ENCODE measurements at regions not wholly inside any gene's neighbourhood (a gene's known extent, or its start where the extent isn't known, plus 50 kb on each side); places are given as distances from the start of the nearest gene placed in this dataset.

GRCh38 chr13:73966331-73966730 is 167.9 kb downstream of the KLF12 start:
- no peak for DNase-seq (ENCODE audit: low spot score)

GRCh38 chr13:73962284-73962683 is 171.9 kb downstream of the KLF12 start:
- no peak for DNase-seq (ENCODE audit: low spot score)

- DNase-seq (ENCODE audit: low spot score) = no peak
Measured at GRCh38 chr13:73961181-73961580, 173.0 kb downstream of the KLF12 start.

GRCh38 chr13:73960474-73960873 is 173.7 kb downstream of the KLF12 start:
- DNase-seq (ENCODE audit: low spot score) = no peak

- DNase-seq (ENCODE audit: low spot score) = no peak
Measured at GRCh38 chr13:73958657-73959397, 175.4 kb downstream of the KLF12 start.

- DNase-seq (ENCODE audit: low spot score) = no peak
Measured at GRCh38 chr13:73957889-73958288, 176.3 kb downstream of the KLF12 start.

DNA sequence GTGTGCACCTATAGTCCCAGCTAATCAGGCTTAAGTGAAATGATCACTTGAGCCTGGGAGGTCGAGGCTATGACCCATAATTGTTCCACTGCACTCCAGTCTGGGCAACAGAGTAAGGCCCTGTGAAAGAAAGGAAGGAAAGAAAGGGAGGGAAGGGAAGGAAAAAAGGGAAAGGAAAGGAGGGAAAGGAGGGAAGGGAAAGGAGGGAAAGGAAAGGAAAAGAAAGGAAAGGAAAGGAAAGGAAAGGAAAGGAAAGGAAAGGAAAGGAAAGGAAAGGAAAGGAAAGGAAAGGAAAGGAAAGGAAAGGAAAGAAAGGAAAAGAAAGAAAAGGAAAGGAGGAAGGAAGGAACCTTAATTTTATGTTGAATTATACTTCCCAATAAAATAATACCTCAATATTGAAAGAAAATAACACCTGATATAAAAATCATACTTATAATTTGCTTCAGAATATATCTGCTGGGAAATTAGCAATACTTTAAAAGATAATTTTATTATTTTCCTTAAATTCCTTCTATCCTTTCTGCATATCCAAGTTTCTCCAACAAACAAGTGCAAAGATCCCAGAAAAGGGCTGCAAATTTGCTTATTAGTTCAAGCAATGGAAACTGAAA is 177.3 kb downstream of the KLF12 start:
- no peak for DNase-seq (ENCODE audit: low spot score)

- no peak for DNase-seq (ENCODE audit: low spot score)
Measured at GRCh38 chr13:73955977-73956500, 178.2 kb downstream of the KLF12 start.

GRCh38 chr13:73954808-73955207 is 179.4 kb downstream of the KLF12 start:
- DNase-seq (ENCODE audit: low spot score) = no peak

DNA sequence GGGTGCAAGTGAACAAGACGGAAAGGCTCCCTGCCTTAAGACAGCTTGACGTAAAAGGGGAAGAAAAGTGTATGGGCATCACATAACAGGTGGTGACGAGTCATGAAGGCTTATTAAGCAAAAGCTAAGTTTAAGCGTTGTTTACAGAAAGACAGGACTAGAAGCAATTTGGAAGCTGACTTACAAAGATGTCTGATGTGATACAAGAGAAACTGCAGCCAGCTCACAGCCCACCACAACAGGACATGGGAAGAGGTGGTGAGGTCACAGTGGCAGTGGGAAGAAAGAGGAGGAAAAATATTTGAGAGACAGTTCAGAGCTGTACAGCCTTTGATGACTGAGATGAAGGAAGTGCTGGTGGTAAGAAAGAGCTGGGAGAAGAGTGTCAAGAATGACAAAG is 181.6 kb downstream of the KLF12 start:
- no peak for DNase-seq (ENCODE audit: low spot score)

DNA sequence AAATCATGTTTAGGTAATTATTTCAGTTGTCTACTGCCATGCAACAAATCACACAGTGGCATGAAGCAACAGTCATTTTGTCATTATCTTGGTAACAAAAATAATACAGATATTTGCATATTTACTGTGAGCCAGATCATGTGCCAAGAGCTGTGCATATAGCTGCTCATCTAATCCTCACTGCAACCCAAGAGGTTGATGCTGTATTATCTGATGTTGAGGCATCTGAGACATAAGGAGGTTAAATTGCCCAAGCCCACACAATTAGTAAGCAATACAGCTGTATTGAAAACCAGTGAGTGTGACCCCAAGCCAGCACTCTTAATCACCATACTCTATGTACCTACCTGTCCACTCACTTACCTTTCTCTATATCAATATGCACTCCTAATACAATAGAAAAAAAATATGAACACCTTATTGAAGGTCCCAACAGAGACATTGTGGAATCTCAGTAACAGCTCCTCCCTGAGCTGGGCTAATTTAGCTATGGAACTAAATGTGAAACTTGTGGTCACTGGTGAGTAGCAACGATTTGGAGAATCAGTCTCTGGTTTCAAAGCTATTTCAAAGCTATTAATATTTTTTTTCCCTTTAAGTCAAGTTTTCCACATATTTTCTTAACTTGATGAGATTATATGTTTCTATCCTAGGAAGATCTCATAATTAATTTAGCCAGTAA is 185.2 kb downstream of the KLF12 start:
- no peak for DNase-seq (ENCODE audit: low spot score)

- peak; percentile 21 for DNase-seq (ENCODE audit: low spot score)
Measured at GRCh38 chr13:73945871-73946270, 188.3 kb downstream of the KLF12 start.

- no peak for DNase-seq (ENCODE audit: low spot score)
Measured at GRCh38 chr13:73945382-73945781, 188.8 kb downstream of the KLF12 start.

- no peak for DNase-seq (ENCODE audit: low spot score)
Measured at GRCh38 chr13:73943965-73944233, 190.3 kb downstream of the KLF12 start.

DNA sequence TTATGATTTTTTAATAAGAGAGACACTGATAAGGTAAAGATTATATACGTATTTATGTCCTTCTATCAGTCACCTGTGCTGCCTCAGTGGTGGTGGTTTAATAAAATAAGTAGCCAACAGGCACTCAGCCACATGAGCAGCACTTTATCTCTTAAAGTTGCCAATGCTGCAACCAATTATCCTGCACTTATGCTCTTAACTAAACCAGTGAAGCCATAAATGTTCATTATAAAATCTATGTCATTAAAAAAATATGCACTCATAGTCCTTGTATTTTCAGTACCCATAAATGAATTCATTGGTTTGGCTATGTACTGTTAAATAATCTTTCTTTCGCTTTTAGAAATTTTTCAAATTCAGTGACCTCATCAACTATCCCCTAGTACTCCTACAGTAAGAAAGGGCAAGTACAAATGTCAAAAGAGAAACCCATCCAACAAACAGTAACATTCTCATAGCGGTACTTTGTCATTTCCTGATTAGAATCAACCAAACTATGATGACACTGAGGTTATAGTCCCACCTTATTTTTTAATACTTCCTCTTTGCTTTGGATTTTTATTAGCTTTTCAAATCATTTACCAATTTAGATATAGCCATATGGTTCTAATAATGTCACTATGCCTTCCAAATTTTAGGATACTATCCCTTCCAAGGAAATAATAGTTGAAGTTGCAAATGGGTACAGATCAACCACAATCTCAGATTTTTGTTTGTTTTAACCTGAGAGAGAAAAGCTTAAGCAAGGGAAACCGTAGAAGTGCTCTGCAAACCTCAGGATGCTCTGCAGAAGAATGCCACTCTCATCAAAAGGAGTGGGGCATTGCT is 190.9 kb downstream of the KLF12 start:
- no peak for DNase-seq (ENCODE audit: low spot score)

DNA sequence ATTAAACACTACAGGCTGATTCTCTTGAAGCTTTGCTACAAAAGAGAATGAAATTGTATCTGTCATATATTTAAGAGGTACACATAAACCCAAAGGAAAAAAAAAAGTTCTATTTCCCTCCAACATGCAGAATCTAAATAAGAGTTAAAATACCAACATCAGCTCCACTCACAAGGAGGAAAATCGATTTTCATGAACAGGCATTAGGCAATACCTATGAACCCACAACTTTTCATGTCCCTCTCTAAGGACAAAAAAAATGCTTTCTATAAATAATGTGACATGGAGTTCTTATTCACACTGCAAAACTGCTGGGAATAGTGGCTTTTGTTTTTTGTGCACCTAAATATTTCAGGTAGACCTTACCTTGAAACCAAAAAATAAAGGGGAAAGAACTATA is 192.5 kb downstream of the KLF12 start:
- DNase-seq (ENCODE audit: low spot score) = no peak

DNA sequence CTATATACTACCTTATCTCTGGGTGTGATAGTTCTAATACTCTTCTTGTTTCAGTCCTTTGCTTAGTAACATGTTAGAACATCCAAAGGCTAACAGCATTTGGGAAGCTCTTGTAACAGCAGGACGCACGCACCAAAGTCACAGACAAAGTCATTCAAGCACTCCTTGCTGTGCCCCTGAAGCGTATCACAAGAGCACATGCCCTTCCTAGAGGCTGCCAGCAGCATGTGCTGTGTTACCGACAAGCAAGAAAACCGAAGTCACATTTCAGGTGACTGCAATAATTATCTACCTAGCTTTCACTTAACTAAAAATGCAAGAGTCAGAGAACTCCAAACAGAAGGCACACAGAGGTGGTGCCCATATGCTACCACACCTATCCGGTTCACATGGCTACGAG is 194.1 kb downstream of the KLF12 start:
- no peak for DNase-seq (ENCODE audit: low spot score)

- no peak for DNase-seq (ENCODE audit: low spot score)
Measured at GRCh38 chr13:73939603-73940002, 194.6 kb downstream of the KLF12 start.

DNA sequence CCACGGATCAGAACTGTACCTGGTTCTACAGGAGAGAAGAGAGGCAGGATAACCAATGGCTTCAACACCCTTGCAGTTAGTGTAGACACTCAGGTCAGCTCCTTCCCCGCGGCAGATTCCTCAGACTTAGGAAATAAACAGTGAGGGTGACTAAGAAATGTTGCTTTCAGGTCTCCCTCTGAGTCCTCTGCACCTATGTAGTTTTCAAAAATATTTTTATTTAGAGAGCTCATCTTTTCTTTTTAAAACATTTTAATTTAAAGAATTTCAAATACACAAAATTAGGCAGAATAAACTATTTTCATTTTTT is 195.2 kb downstream of the KLF12 start:
- DNase-seq (ENCODE audit: low spot score) = no peak

DNA sequence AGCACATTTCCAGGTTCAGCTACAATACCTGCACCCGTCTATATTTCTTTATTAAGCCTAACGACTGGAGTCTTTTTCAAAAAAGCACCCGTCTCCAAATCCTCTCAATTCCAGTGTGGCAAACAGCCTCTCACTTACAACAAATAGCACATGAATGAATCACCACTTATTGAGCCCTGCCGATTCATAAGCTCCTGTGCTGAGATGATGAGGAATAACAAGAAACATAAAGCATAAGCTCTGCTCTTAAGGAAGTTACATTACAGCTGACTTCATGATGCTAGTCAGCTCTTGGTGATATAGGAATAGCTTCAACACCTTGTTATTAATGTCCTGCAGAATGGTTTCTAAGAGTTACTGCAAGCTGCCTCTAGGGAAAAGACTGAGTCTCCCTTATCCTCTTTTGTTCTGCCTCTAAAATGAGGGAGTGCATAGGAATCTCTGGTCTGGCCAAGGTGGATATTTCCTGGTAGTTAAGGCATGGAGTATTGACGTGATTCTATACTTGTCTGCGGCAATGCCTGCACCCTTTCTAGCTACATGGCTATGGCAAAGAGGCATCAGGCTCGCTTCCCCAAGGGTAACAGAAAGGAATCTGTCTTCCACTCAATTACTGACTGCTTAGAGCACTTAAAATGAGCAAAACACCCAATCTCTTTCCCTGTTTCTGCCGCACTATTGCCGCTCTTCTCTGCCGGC is 195.7 kb downstream of the KLF12 start:
- no peak for DNase-seq (ENCODE audit: low spot score)

- no peak for DNase-seq (ENCODE audit: low spot score)
Measured at GRCh38 chr13:73937441-73937840, 196.8 kb downstream of the KLF12 start.

GRCh38 chr13:73935991-73936390 is 198.2 kb downstream of the KLF12 start:
- DNase-seq (ENCODE audit: low spot score) = no peak
